HEK293 (cell line): ENCODE measurements at regions not wholly inside any gene's neighbourhood (a gene's known extent, or its start where the extent isn't known, plus 50 kb on each side); places are given as distances from the start of the nearest gene placed in this dataset.

ENCODE experiments used
- CTCF ChIA-PET: fragments of 350-600 bp; formaldehyde crosslinking; extraction: SDS; loops from one replicate; lab custom pipeline; 2021; ENCODE audit warnings: antibody characterized with exemption; lab: Yijun Ruan, JAX
- POLR2A ChIA-PET: fragments of 300-600 bp; formaldehyde crosslinking; extraction: SDS; loops from one replicate; lab custom pipeline; 2020; ENCODE audit warnings: antibody characterized with exemption, inconsistent platforms; lab: Yijun Ruan, JAX
- H3K27ac ChIP-seq: fragments of 200-500 bp; sonication (Bioruptor generic); 2 replicates; pipeline ENCODE4 v1.5.1; 2014; ENCODE audit warnings: low read depth, low read length, control low read depth, inconsistent platforms; ENCODE audit errors: extremely low read depth
- H3K36me3 ChIP-seq, 2 experiments: fragments of 200-500 bp in 1 of 2; sonication (Bioruptor generic) in 1 of 2; 1 replicate in 1 of 2; 2 replicates in 1 of 2; pipeline ENCODE4 v1.5.1; 2014 to 2017; ENCODE audit warnings: inconsistent platforms in 2 of 2, low read length in 2 of 2; ENCODE audit not compliant: control insufficient read depth in 2 of 2, insufficient read depth in 1 of 2
- H3K4me1 ChIP-seq: fragments of 200-500 bp; sonication (Bioruptor generic); 2 replicates; pipeline ENCODE4 v1.5.1; 2014; ENCODE audit warnings: mild to moderate bottlenecking, low read length, inconsistent platforms; ENCODE audit not compliant: control insufficient read depth, insufficient read depth
- H3K4me3 ChIP-seq: 2 replicates; pipeline ENCODE4 v1.5.1; 2011; ENCODE audit warnings: low read depth, mild to moderate bottlenecking, control low read depth, low read length, moderate library complexity
- H3K9me3 ChIP-seq: fragments of 200-500 bp; sonication (Bioruptor generic); 2 replicates; pipeline ENCODE4 v1.5.1; 2014; ENCODE audit warnings: low read depth, low read length, inconsistent platforms; ENCODE audit not compliant: control insufficient read depth, insufficient read depth
- GLI4 ChIP-seq: fragments of 450-650 bp; formaldehyde crosslinking; IDR thresholded peaks from 2 replicates; pipeline ENCODE4 v1.5.1; 2016; ENCODE audit warnings: missing biosample characterization, missing genetic modification characterization
- GLIS2 ChIP-seq: fragments of 450-650 bp; formaldehyde crosslinking; IDR thresholded peaks from 2 replicates; pipeline ENCODE4 v1.5.1; 2016; ENCODE audit warnings: missing biosample characterization, missing genetic modification characterization
- IKZF3 ChIP-seq: fragments of 450-650 bp; IDR thresholded peaks from 2 replicates; pipeline ENCODE4 v1.5.0; 2018; ENCODE audit warnings: missing biosample characterization, mild to moderate bottlenecking, missing genetic modification characterization, moderate library complexity
- KLF8 ChIP-seq: fragments of 450-650 bp; formaldehyde crosslinking; IDR thresholded peaks from 2 replicates; pipeline ENCODE4 v1.5.1; 2016; ENCODE audit warnings: missing biosample characterization, missing genetic modification characterization
- MEIS1 ChIP-seq: sonication (generic); formaldehyde crosslinking; IDR thresholded peaks from 2 replicates; pipeline ENCODE4 v1.8.1; 2022; ENCODE audit warnings: missing genetic modification reagents, mild to moderate bottlenecking, borderline replicate concordance
- MZF1 ChIP-seq: fragments of 450-650 bp; formaldehyde crosslinking; IDR thresholded peaks from 2 replicates; pipeline ENCODE4 v1.5.1; 2017; ENCODE audit warnings: missing biosample characterization, missing genetic modification characterization, borderline replicate concordance
- SALL2 ChIP-seq: fragments of 450-650 bp; formaldehyde crosslinking; IDR thresholded peaks from 2 replicates; pipeline ENCODE4 v1.5.0; 2017; ENCODE audit warnings: missing biosample characterization, mild to moderate bottlenecking, missing genetic modification characterization, borderline replicate concordance
- SCRT2 ChIP-seq: fragments of 450-650 bp; formaldehyde crosslinking; IDR thresholded peaks from 2 replicates; pipeline ENCODE4 v1.5.1; 2016; ENCODE audit warnings: missing biosample characterization, missing genetic modification characterization
- TCF7L2 ChIP-seq: IDR thresholded peaks from 2 replicates; pipeline ENCODE4 v1.6.1; 2011; ENCODE audit warnings: low read depth, mild to moderate bottlenecking, inconsistent platforms, low read length, moderate library complexity, borderline replicate concordance
- WT1 ChIP-seq: fragments of 450-650 bp; formaldehyde crosslinking; IDR thresholded peaks from 2 replicates; pipeline ENCODE4 v1.5.1; 2016; ENCODE audit warnings: missing biosample characterization, missing genetic modification characterization
- ZFP37 ChIP-seq: fragments of 450-650 bp; formaldehyde crosslinking; IDR thresholded peaks from 2 replicates; pipeline ENCODE4 v1.5.1; 2016; ENCODE audit warnings: missing biosample characterization, missing genetic modification characterization
- ZIC2 ChIP-seq: fragments of 450-650 bp; formaldehyde crosslinking; IDR thresholded peaks from 2 replicates; pipeline ENCODE4 v1.5.1; 2016; ENCODE audit warnings: missing biosample characterization, missing genetic modification characterization
- ZNF114 ChIP-seq: fragments of 450-650 bp; formaldehyde crosslinking; IDR thresholded peaks from 2 replicates; pipeline ENCODE4 v1.5.0; 2017; ENCODE audit warnings: missing biosample characterization, missing genetic modification characterization
- ZNF19 ChIP-seq: fragments of 450-650 bp; formaldehyde crosslinking; IDR thresholded peaks from 2 replicates; pipeline ENCODE4; 2016; ENCODE audit warnings: missing biosample characterization, missing genetic modification characterization, low read depth
- ZNF214 ChIP-seq: fragments of 450-650 bp; formaldehyde crosslinking; IDR thresholded peaks from 2 replicates; pipeline ENCODE4 v1.5.1; 2017; ENCODE audit warnings: missing biosample characterization, mild to moderate bottlenecking, missing genetic modification characterization, borderline replicate concordance
- ZNF266 ChIP-seq: fragments of 450-650 bp; formaldehyde crosslinking; IDR thresholded peaks from 2 replicates; pipeline ENCODE4 v1.5.1; 2016; ENCODE audit warnings: missing biosample characterization, missing genetic modification characterization, low read depth
- ZNF350 ChIP-seq: fragments of 450-650 bp; formaldehyde crosslinking; IDR thresholded peaks from 2 replicates; pipeline ENCODE4 v1.5.0; 2017; ENCODE audit warnings: missing biosample characterization, mild to moderate bottlenecking, missing genetic modification characterization
- ZNF561 ChIP-seq: fragments of 450-650 bp; IDR thresholded peaks from 2 replicates; pipeline ENCODE4 v1.5.1; 2018; ENCODE audit warnings: missing biosample characterization, missing genetic modification characterization, borderline replicate concordance
- ZNF768 ChIP-seq: fragments of 450-650 bp; formaldehyde crosslinking; IDR thresholded peaks from 2 replicates; pipeline ENCODE4 v1.5.1; 2018; ENCODE audit warnings: missing biosample characterization, mild to moderate bottlenecking, missing genetic modification characterization
- ZNF785 ChIP-seq: fragments of 450-650 bp; formaldehyde crosslinking; IDR thresholded peaks from 2 replicates; pipeline ENCODE4 v1.5.1; 2016; ENCODE audit warnings: missing biosample characterization, missing genetic modification characterization
- TF ChIP-seq, protein P1 (sequence below): fragments of 450-650 bp; formaldehyde crosslinking; IDR thresholded peaks from 2 replicates; pipeline ENCODE4 v1.5.1; 2016; ENCODE audit warnings: missing biosample characterization, missing genetic modification characterization
- TF ChIP-seq, protein P2 (sequence below): fragments of 450-650 bp; formaldehyde crosslinking; IDR thresholded peaks from 2 replicates; pipeline ENCODE4 v1.5.1; 2017; ENCODE audit warnings: missing biosample characterization, mild to moderate bottlenecking, missing genetic modification characterization, moderate library complexity
- TF ChIP-seq, protein P3 (sequence below): fragments of 450-650 bp; formaldehyde crosslinking; IDR thresholded peaks from 2 replicates; pipeline ENCODE4 v1.5.1; 2016; ENCODE audit warnings: missing biosample characterization, missing genetic modification characterization
- TF ChIP-seq, protein P4 (sequence below): fragments of 450-650 bp; formaldehyde crosslinking; IDR thresholded peaks from 2 replicates; pipeline ENCODE4 v1.5.1; 2016; ENCODE audit warnings: missing biosample characterization, missing genetic modification characterization

DNA sequence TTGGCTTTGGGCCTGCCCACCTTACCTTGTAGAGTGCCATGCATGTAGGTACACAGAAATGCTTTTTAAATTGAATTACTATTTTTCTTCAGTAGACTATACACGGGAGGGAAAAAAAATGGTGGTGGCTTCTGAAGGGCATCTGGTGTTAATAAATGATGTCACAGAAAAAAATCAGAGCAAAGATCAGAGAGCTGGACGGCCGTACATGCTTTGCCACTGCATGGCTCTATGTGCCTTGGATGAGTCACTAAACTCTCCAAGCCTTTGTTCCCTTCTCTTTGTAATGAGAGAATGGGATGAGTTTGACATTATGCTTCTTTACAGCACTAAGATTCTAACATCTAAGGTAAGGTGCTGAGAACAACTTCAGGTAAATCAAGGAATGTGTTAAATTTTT lies 376.4 kb upstream of the DDHD1 start:
- Histone ChIP-seq H3K27ac (no peak overlapping the region), H3K9me3 (no peaks in the 10 kb centered on the region), H3K36me3 (no peaks in the 10 kb centered on the region), H3K4me3 (no peak overlapping the region), H3K4me1 (peaks cover 3% of the 10 kb centered on the region; the same call in 1 of the 2 replicates)
- no peak for TF ChIP-seq ZNF19
- TF ChIP-seq SCRT2 (tag by site-specific recombination) = no peak
- no peak for TF ChIP-seq ZNF214 (tag by site-specific recombination)
- TF ChIP-seq ZNF350 (tag by site-specific recombination) = no peak
- no peak for TF ChIP-seq ZNF785 (tag by site-specific recombination)
- TF ChIP-seq, protein P1, sequence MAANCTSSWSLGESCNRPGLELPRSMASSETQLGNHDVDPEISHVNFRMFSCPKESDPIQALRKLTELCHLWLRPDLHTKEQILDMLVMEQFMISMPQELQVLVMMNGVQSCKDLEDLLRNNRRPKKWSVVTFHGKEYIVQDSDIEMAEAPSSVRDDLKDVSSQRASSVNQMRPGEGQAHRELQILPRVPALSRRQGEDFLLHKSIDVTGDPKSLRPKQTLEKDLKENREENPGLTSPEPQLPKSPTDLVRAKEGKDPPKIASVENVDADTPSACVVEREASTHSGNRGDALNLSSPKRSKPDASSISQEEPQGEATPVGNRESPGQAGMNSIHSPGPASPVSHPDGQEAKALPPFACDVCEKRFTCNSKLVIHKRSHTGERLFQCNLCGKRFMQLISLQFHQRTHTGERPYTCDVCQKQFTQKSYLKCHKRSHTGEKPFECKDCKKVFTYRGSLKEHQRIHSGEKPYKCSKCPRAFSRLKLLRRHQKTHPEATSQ (tag by site-specific recombination) = no peak
- no peak for TF ChIP-seq IKZF3
- no peak for TF ChIP-seq GLI4 (tag by site-specific recombination)
- TF ChIP-seq SALL2 (tag by site-specific recombination) = no peak
- no peak for TF ChIP-seq ZNF768
- TF ChIP-seq, protein P2, sequence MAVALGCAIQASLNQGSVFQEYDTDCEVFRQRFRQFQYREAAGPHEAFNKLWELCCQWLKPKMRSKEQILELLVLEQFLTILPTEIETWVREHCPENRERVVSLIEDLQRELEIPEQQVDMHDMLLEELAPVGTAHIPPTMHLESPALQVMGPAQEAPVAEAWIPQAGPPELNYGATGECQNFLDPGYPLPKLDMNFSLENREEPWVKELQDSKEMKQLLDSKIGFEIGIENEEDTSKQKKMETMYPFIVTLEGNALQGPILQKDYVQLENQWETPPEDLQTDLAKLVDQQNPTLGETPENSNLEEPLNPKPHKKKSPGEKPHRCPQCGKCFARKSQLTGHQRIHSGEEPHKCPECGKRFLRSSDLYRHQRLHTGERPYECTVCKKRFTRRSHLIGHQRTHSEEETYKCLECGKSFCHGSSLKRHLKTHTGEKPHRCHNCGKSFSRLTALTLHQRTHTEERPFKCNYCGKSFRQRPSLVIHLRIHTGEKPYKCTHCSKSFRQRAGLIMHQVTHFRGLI (tag by site-specific recombination) = no peak
- no peak for TF ChIP-seq TCF7L2
- TF ChIP-seq, protein P3, sequence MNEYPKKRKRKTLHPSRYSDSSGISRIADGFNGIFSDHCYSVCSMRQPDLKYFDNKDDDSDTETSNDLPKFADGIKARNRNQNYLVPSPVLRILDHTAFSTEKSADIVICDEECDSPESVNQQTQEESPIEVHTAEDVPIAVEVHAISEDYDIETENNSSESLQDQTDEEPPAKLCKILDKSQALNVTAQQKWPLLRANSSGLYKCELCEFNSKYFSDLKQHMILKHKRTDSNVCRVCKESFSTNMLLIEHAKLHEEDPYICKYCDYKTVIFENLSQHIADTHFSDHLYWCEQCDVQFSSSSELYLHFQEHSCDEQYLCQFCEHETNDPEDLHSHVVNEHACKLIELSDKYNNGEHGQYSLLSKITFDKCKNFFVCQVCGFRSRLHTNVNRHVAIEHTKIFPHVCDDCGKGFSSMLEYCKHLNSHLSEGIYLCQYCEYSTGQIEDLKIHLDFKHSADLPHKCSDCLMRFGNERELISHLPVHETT = no peak
- TF ChIP-seq, protein P4, sequence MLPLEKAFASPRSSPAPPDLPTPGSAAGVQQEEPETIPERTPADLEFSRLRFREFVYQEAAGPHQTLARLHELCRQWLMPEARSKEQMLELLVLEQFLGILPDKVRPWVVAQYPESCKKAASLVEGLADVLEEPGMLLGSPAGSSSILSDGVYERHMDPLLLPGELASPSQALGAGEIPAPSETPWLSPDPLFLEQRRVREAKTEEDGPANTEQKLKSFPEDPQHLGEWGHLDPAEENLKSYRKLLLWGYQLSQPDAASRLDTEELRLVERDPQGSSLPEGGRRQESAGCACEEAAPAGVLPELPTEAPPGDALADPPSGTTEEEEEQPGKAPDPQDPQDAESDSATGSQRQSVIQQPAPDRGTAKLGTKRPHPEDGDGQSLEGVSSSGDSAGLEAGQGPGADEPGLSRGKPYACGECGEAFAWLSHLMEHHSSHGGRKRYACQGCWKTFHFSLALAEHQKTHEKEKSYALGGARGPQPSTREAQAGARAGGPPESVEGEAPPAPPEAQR (tag by site-specific recombination) = no peak
- no peak for TF ChIP-seq MEIS1 (CRISPR knock-in tag)
- no peak for TF ChIP-seq ZIC2 (tag by site-specific recombination)
- no peak for TF ChIP-seq ZNF266 (tag by site-specific recombination)
- POLR2A ChIA-PET = no interaction called here
- CTCF ChIA-PET = interaction anchor here (2.6 kb wide), 1 partner anchor 9 kb away, joined by 9 read pairs; no protein-coding TSS in a partner anchor

DNA sequence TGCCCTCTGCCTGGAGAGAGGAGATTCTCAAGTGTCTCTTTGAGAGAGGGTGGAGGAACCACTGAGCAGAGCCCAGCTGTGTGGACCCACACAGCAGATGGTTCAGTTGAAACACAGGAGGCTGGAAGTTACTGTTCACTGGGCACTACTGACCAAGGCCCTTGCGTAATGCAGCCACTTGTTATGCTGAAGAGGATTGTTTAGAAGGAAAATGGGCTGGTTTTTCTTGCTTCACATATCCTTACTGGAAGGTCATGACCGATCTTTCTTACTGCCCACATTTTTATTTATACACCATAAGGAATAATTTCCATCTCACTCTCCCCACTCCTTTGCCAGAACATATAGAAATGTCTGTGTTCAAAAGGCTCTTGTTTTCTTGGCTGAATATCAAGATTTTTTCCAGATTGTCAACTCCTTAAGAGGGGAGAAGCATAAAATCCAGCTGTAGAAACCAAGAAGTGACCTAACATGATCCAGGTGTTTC lies 375.1 kb upstream of the DDHD1 start:
- H3K27ac ChIP-seq = no peak overlapping the region
- no peaks in the 10 kb centered on the region for H3K9me3 ChIP-seq
- H3K4me3 ChIP-seq = no peak overlapping the region
- CTCF ChIA-PET = interaction anchor here (0.7 to 2.6 kb wide), 2 partner anchors 11 to 15 kb away, joined by 3 to 9 read pairs; no protein-coding TSS in a partner anchor
- no peak for TF ChIP-seq ZFP37 (tag by site-specific recombination)
- no peak for TF ChIP-seq SCRT2 (tag by site-specific recombination)
- no peak for TF ChIP-seq WT1
- TF ChIP-seq MZF1 (tag by site-specific recombination) = no peak
- TF ChIP-seq GLIS2 (tag by site-specific recombination) = no peak
- TF ChIP-seq ZNF114 (tag by site-specific recombination) = no peak
- TF ChIP-seq ZNF561 = no peak
- no peak for TF ChIP-seq KLF8 (tag by site-specific recombination)
- TF ChIP-seq, all 188 proteins: peak for 0
- POLR2A ChIA-PET = no interaction called here
- Histone ChIP-seq H3K4me1 (peaks cover 3% of the 10 kb centered on the region; the same call in 1 of the 2 replicates), H3K36me3 (no peaks in the 10 kb centered on the region)
